GM12874 (cell line): ENCODE measurements at regions not wholly inside any gene's neighbourhood (a gene's known extent, or its start where the extent isn't known, plus 50 kb on each side); places are given as distances from the start of the nearest gene placed in this dataset.

Source experiments
- TF ChIP-seq, protein P1 (sequence below): IDR thresholded peaks from 2 replicates; pipeline ENCODE4 v1.5.1; 2011; ENCODE audit warnings: low read depth, mild to moderate bottlenecking, control low read depth, low read length, moderate library complexity; ENCODE audit not compliant: insufficient read depth

DNA sequence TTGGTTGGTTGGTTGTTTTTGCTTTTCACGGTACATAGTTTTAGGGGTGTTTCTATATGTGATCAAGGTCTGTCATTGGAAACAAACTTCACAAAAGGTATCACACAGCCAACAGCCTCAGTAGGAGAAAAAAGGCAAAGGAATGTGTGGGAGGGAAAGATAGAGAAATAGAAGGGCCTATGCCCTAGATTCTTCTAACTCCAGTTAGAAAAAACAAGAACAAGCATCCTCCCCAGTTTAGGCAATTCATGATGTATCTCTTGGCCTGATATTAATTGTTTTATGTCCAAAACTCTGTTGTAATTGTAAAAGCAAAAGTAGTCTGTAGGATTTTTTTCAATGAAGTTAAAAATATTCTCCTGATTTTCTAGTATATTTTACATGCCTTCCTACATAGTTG is 192.4 kb upstream of the EDNRA start:
- TF ChIP-seq, protein P1, sequence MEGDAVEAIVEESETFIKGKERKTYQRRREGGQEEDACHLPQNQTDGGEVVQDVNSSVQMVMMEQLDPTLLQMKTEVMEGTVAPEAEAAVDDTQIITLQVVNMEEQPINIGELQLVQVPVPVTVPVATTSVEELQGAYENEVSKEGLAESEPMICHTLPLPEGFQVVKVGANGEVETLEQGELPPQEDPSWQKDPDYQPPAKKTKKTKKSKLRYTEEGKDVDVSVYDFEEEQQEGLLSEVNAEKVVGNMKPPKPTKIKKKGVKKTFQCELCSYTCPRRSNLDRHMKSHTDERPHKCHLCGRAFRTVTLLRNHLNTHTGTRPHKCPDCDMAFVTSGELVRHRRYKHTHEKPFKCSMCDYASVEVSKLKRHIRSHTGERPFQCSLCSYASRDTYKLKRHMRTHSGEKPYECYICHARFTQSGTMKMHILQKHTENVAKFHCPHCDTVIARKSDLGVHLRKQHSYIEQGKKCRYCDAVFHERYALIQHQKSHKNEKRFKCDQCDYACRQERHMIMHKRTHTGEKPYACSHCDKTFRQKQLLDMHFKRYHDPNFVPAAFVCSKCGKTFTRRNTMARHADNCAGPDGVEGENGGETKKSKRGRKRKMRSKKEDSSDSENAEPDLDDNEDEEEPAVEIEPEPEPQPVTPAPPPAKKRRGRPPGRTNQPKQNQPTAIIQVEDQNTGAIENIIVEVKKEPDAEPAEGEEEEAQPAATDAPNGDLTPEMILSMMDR, result no peak

DNA sequence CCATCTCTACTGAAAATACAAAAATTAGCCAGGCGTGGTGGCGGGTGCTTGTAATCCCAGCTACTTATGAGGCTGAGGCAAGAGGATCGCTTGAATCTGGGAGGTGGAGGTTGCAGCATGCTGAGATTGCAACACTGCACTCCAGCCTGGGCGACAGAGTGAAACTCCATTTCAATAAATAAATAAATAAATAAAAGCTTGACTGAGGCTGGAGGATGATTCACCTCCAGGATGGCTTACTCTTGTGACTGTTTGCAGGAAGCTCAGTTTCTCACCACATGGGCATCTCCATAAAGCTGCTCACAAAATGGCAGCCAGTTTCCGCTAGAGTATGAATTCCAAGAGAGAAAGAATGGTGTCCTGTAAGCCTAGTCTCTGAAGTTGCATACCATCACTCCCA is 191.7 kb upstream of the EDNRA start:
- TF ChIP-seq, protein P1, result no peak

DNA sequence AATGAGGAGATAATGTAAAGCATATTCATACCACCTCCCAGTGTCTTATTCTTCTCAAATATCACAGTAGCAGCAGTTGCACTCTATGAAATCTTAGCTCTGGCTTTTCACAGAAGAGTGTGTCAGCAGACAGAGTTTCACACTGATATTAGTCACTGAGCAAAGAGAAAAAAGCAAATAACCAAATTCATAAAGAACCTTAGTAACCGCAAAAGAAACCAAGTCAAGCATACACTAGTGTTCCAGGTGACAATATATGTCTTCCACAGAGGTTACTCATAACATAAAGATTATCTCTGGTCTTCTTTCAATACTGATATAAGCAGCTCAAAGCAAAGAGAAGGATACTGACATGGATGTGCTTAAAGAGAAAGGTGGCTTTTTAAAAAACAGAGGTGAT is 181.7 kb upstream of the EDNRA start:
- TF ChIP-seq, protein P1, result no peak

DNA sequence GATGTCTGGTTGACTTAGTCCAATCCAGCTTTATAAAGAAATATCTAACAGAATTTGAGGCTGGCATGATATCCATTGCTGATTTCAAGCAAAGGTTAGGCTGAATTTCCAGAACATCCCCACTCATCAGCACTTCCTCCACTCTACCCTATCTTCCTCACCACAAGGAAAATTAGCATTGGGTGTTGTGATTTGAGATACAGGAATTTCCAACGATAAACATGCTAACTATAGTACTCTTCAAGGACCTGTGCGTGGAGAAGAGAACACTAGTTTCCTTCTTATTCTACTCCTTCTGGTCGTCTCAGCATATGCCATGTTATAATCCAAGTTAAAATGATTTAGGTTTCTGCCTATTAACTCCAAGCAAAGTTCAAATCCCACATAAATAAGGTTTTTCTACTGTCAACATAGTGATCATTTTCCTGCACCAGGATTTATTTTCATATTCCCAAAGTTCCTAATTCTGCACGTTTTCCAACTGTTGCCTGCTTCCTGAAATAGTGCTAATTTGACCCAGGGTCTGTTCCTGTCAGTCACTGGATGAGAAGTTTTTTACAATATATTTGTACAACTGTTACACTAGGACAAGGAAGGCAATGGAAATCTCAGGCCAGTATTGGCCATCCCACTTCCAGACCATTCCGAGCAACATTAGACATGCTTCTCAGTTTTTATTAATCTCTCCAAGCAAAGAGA is 177.6 kb upstream of the EDNRA start:
- TF ChIP-seq, protein P1, result no peak

DNA sequence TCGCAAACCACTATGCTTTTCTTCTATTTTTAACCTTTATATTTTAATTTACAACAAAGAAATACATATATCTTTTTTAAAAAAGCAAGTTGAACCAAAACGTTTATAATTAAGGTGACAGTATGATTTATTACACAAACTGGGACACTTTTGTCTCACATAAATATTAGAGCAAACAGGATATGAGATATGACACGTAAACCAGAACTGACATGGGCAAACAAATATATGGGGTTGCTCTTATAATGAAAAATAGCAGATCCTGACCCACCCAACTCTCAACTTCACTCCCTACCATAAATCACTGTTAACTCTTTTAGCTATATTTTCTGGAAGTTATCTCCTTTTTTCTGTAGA is 177.0 kb upstream of the EDNRA start:
- TF ChIP-seq, protein P1, result no peak

DNA sequence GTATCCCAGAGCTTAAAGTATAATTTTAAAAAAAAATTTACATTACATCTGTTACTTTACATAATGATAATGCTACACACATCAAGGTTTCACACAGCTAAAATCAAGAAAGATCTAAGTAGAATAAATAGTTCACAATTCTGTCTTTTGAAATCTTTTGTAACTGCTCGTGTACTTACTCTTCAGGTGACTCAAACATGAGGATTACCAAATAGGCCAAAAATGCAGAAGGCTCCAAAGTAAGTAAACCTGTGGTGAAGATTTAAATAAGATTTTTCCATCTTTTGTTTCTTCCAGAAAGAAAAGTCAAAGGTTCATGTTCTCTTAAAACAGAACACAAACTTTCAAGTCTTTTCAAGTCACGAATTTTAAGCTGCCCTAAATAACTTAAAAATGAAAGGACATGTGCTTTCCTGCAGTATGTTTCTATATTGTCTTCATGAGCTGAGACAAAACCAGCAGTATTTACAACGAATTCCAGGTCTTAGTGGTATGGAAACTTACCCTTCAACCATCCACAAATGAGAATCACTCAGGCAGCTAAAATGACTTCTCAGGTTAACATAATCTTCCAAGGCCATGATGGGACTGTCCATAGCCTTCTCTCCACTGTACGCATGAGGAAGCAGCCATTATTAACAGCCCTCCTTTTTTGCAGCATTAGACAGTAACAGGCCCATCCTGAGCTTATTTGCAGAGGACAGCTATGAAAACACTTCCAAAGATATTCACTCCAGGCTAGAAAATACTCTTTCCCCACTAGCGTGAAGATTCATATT is 172.8 kb upstream of the EDNRA start:
- TF ChIP-seq, protein P1, result no peak

DNA sequence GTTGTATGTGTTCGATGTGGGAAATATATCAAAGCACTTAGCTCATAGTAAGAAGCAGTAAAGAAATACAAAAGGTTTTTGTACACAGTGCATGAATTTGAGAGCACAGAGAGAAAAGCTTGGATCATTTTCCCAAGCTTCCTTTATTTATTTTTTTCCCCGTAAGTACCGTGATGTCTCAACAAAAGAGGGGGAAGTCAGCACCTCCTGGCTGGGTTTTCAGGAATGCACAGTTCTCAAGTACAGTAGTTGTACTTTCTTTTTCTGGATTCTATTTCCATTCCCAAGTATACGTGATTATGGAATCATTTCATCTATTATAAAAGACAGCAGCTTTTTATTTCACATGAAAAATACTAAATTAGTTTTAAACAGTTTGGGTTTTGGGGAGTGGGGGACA is 171.5 kb upstream of the EDNRA start:
- TF ChIP-seq, protein P1, result no peak
